ENCODE measurements at regions not wholly inside any gene's neighbourhood (a gene's known extent, or its start where the extent isn't known, plus 50 kb on each side); places are given as distances from the start of the nearest gene placed in this dataset.
"Not testable (repeated sequence)": the region's sequence is repeated elsewhere in the genome, so short reads cannot be mapped to it uniquely, and the experiment has no call there.

DNA sequence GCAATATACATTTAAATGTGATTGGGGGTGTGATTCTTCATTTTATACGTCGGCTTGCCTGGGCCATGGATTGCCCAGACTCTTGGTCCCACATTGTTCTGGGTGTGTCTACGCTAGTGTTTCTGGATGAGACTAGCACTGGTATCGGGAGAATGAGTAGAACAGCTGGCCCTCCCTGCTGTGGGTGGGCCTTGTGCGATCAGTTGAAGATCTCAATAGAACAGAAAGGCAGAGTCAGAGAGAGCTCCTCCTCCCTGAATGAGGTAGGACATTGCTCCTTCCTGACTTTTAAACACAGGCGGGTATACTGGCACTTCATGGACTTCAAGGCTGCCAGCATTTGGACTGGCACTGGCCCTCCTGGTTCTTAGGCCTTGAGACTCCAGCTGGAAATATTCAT is 603.0 kb downstream of the LIG4 start:
- no peak for DNase-seq

DNA sequence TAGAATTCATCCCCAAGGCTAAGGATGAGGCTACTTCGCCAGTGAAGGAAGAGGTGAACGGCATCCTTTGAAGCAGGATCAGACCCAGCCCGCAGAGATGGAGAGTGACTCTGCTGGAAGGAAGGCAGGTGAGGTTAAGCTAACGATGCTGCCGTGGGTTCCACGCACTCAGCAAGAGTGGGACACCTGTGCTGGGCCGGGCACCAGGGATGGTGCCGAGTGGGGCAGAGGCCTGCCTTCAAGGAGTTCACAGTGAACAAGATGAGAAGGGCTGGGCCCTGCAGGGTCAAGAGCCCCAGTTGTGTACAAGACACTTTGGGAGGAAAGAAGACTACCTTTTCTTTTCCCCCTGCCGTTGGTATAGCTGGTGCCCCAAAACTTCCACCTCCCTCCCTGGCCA is 606.6 kb downstream of the LIG4 start:
- DNase-seq: no peak
- H3K27me3 ChIP-seq (ENCODE audit: low read depth): no peaks in the 10 kb centered on the region
- TF ChIP-seq, protein P1, sequence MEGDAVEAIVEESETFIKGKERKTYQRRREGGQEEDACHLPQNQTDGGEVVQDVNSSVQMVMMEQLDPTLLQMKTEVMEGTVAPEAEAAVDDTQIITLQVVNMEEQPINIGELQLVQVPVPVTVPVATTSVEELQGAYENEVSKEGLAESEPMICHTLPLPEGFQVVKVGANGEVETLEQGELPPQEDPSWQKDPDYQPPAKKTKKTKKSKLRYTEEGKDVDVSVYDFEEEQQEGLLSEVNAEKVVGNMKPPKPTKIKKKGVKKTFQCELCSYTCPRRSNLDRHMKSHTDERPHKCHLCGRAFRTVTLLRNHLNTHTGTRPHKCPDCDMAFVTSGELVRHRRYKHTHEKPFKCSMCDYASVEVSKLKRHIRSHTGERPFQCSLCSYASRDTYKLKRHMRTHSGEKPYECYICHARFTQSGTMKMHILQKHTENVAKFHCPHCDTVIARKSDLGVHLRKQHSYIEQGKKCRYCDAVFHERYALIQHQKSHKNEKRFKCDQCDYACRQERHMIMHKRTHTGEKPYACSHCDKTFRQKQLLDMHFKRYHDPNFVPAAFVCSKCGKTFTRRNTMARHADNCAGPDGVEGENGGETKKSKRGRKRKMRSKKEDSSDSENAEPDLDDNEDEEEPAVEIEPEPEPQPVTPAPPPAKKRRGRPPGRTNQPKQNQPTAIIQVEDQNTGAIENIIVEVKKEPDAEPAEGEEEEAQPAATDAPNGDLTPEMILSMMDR (IDR thresholded peaks at IDR 0.05; ENCODE audit: borderline replicate concordance): no peak
- intact Hi-C loops (cut with micrococcal nuclease): no loop called here
- H3K27ac ChIP-seq (replicated peaks): no peak overlapping the region
- H3K4me1 ChIP-seq: no peaks in the 10 kb centered on the region
- no peaks in the 10 kb centered on the region for H3K36me3 ChIP-seq
- H3K9me3 ChIP-seq (replicated peaks): no peaks in the 10 kb centered on the region
- no peak overlapping the region for H3K4me3 ChIP-seq

More for the DNA sequence above, 603.0 kb downstream of the LIG4 start:
- no peaks in the 10 kb centered on the region for H3K4me1 ChIP-seq
- no peaks in the 10 kb centered on the region for H3K36me3 ChIP-seq
- H3K9me3 ChIP-seq (replicated peaks): no peaks in the 10 kb centered on the region
- no peak overlapping the region for H3K27ac ChIP-seq (replicated peaks)
- intact Hi-C loops (cut with micrococcal nuclease): no loop called here
- no peak overlapping the region for H3K4me3 ChIP-seq
- TF ChIP-seq, protein P1 (IDR thresholded peaks at IDR 0.05; ENCODE audit: borderline replicate concordance): no peak
- no peaks in the 10 kb centered on the region for H3K27me3 ChIP-seq (ENCODE audit: low read depth)

DNA sequence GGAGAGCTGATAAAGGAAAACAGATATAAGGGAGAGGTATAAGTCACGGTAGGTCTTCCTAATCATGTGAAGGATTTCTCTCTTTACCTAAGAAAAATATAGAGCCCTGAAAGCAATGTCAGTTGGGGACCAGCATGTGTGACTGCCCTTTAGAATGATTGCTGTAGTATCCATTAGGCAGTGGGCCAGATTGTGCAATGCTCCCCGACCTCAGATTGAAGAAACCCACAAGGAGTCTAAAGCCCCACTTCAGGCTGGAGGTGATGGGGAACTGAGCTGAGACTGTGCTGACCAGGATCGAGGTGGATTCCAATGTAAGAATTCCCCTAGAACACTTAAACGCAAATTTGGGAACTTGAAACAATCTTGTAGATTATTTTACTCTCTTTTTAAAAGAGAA is 614.4 kb downstream of the LIG4 start:
- TF ChIP-seq, protein P1 (IDR thresholded peaks at IDR 0.05; ENCODE audit: borderline replicate concordance): no peak
- no peaks in the 10 kb centered on the region for H3K9me3 ChIP-seq (replicated peaks)
- no peak overlapping the region for H3K4me3 ChIP-seq
- no peaks in the 10 kb centered on the region for H3K4me1 ChIP-seq
- no peaks in the 10 kb centered on the region for H3K36me3 ChIP-seq
- intact Hi-C loops (cut with micrococcal nuclease): no loop called here
- H3K27ac ChIP-seq (replicated peaks): no peak overlapping the region
- no peak for DNase-seq
- H3K27me3 ChIP-seq (ENCODE audit: low read depth): no peaks in the 10 kb centered on the region

DNA sequence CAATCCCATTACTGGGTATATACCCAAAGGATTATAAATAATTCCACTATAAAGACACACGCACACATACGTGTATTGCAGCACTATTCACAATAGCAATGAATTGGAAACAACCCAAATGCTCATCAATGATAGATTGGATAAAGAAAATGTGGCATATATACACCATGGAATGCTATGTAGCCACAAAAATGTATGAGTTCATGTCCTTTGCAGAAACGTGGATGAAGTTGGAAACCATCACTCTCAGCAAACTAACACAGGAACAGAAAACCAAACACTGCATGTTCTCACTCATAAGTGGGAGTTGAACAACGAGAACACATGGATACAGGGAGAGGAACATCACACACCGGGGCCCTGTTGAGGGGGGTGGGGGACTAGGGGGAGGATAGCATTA is 619.0 kb downstream of the LIG4 start:
- H3K4me1 ChIP-seq; H3K4me3 ChIP-seq; H3K27me3 ChIP-seq (ENCODE audit: low read depth); H3K27ac ChIP-seq (replicated peaks); DNase-seq; H3K36me3 ChIP-seq; H3K9me3 ChIP-seq (replicated peaks); intact Hi-C loops (cut with micrococcal nuclease): not testable (repeated sequence)

DNA sequence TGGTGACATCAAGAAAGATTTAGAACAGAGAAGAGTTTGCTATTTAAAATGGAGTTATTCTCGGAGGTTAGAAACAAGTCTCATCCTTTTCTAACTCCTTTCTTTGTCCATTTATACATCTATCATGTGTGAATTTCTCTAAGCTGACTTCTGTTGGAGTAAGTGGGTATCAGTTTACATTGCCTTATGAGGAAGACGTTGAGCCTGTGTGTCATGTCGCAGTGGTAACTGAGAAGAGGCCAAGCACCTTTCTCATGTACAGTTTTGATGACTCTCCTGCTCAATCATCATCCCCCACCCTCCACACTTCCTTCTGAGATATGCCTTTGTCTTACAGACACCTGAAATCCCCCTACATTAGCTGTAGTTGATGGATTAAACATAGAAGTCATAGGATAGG is 624.8 kb downstream of the LIG4 start:
- no peak for DNase-seq
- Histone ChIP-seq H3K9me3 (replicated peaks) (no peaks in the 10 kb centered on the region), H3K27me3 (ENCODE audit: low read depth) (no peaks in the 10 kb centered on the region), H3K27ac (replicated peaks) (no peak overlapping the region), H3K4me1 (no peaks in the 10 kb centered on the region), H3K36me3 (no peaks in the 10 kb centered on the region), H3K4me3 (no peak overlapping the region)
- TF ChIP-seq, protein P1 (IDR thresholded peaks at IDR 0.05; ENCODE audit: borderline replicate concordance): no peak
- intact Hi-C loops (cut with micrococcal nuclease): no loop called here

DNA sequence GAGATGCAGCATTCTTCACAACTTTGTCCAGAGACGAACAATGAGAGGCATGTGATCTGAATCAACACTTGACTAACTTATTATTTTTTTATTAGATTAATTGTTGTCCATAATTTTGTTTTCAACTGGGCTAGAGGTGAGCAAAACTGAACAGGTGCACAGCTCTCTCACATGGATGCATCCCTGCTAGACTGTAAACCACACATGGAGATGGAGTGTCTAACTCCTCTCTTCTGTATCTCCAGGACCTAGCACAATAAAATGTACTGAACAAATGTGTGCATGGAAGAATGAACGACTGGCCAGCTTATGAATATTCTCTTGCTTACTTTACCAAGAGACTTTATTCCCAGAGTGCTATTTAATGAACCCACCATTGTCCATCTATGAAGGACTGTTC is 627.7 kb downstream of the LIG4 start:
- H3K27ac ChIP-seq (replicated peaks): no peak overlapping the region
- H3K36me3 ChIP-seq: no peaks in the 10 kb centered on the region
- intact Hi-C loops (cut with micrococcal nuclease): no loop called here
- H3K9me3 ChIP-seq (replicated peaks): peaks cover 2% of the 10 kb centered on the region
- DNase-seq: no peak
- no peaks in the 10 kb centered on the region for H3K4me1 ChIP-seq
- TF ChIP-seq, protein P1 (IDR thresholded peaks at IDR 0.05; ENCODE audit: borderline replicate concordance): no peak
- H3K27me3 ChIP-seq (ENCODE audit: low read depth): no peaks in the 10 kb centered on the region
- no peak overlapping the region for H3K4me3 ChIP-seq

Data from left ventricle myocardium inferior (tissue), 1 donor.